ENCODE measurements at regions not wholly inside any gene's neighbourhood (a gene's known extent, or its start where the extent isn't known, plus 50 kb on each side); places are given as distances from the start of the nearest gene placed in this dataset.
A peak's percentile ranks its signal among the peaks of the same experiment; 100 is the strongest.

DNA sequence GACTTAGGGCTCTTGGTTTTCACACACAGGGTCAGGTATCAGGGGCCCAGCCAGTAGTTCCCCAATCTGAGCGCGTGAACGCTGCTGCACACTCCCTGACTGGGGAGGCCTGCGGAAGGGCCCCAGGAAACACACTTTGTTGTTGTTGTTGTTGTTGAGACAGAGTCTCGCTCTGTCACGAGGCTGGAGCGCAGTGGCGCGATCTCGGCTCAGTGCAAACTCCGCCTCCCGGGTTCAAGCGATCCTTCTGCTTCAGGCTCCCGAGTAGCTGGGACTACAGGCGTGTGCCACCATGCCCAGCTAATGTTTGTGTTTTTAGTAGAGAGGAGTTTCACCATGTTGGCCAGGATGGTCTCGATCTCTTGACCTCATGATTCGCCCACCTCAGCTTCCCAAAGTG lies 190.4 kb upstream of the GPR12 start:
- no peaks in the 10 kb centered on the region; the same call in 1 of the 2 replicates for H3K4me1 ChIP-seq (ENCODE audit: control insufficient read depth, insufficient read depth, low read length)
- no peak for DNase-seq (ENCODE audit: low read depth, low spot score)
- WGBS (ENCODE audit: insufficient coverage, insufficient read length), result no CpG with 5 or more reads among the region's 17 CpGs

DNA sequence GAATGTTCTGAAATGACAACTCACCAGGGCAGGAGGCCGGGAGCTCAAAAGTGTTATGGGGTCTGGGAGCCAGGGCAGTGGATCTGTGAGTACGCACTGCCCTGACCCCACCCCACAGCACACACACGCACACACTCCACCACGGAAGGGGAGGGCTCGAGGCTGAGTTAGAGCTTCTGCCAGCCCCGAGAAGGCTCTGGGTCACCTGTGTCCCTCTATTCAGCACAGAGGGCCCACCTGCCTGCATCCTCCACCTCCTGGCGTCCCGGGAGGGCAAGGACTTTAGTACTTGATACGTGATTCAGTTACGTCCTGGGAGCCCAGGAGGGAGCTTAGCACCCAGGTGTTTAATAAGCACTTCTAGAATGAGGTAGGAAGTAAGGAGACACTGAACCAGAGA lies 190.0 kb upstream of the GPR12 start:
- WGBS (ENCODE audit: insufficient coverage, insufficient read length), result no CpG with 5 or more reads among the region's 10 CpGs
- Histone ChIP-seq H3K4me3 (ENCODE audit: low read length) (no peak overlapping the region), H3K27me3 (ENCODE audit: control insufficient read depth, insufficient read depth, low read length) (no peaks in the 10 kb centered on the region)

More for the DNA sequence above, 190.4 kb upstream of the GPR12 start:
- H3K36me3 ChIP-seq (ENCODE audit: control insufficient read depth, insufficient read depth, low read length), result no peaks in the 10 kb centered on the region
- H3K27me3 ChIP-seq (ENCODE audit: control insufficient read depth, insufficient read depth, low read length), result no peaks in the 10 kb centered on the region
- no peak overlapping the region for H3K4me3 ChIP-seq (ENCODE audit: low read length)
- no peak overlapping the region for H3K27ac ChIP-seq (ENCODE audit: low read length)
- no peaks in the 10 kb centered on the region for H3K9me3 ChIP-seq (ENCODE audit: control insufficient read depth, insufficient read depth, low read length)

DNA sequence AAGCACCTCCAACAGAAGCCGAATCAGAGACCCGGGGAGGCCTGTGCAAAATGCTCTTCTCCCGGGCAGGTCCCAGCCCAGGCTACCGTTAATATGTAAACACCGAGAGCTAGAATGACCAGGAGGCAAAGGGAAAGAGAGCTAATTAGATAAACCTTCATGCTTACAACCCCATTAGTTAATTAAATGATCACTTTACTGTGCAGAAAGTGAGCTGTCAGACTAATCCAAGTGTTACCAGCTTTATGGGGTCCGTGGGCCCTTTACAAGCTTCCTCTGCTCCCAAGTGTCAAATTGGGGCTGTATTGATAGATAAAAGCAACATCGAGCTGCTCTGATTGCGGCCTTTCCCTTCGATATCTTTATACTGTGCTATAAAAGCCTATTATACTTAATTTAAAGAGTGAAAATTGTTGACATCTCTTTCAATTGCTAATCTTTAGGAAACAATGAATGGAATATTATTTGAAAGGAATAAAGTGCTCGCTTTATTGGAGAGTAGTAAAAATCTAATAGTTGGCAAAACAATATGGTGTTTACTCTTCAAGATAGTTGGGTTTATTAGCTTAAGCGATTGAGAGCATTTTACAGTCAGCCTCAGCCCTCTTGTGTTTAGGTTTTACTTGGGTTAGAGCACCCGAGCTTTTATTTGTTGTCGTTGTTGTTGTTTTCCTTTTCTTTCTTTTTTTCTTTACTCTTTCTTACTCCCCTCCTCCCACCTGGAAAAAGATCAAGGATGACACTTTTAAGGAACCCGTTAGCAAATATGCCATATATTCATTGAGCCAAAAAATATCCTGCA lies 189.3 kb upstream of the GPR12 start:
- Histone ChIP-seq H3K27ac (ENCODE audit: low read length) (no peak overlapping the region), H3K4me3 (ENCODE audit: low read length) (no peak overlapping the region), H3K27me3 (ENCODE audit: control insufficient read depth, insufficient read depth, low read length) (no peaks in the 10 kb centered on the region), H3K36me3 (ENCODE audit: control insufficient read depth, insufficient read depth, low read length) (no peaks in the 10 kb centered on the region), H3K4me1 (ENCODE audit: control insufficient read depth, insufficient read depth, low read length) (no peaks in the 10 kb centered on the region; the same call in 1 of the 2 replicates), H3K9me3 (ENCODE audit: control insufficient read depth, insufficient read depth, low read length) (no peaks in the 10 kb centered on the region)
- 100% methylated on average over 1 of the region's 14 CpGs for WGBS (ENCODE audit: insufficient coverage, insufficient read length)
- no peak for DNase-seq (ENCODE audit: low read depth, low spot score)

More for the DNA sequence above, 190.0 kb upstream of the GPR12 start:
- DNase-seq (ENCODE audit: low read depth, low spot score), result no peak
- Histone ChIP-seq H3K36me3 (ENCODE audit: control insufficient read depth, insufficient read depth, low read length) (no peaks in the 10 kb centered on the region), H3K27ac (ENCODE audit: low read length) (no peak overlapping the region), H3K4me1 (ENCODE audit: control insufficient read depth, insufficient read depth, low read length) (no peaks in the 10 kb centered on the region; the same call in 1 of the 2 replicates), H3K9me3 (ENCODE audit: control insufficient read depth, insufficient read depth, low read length) (no peaks in the 10 kb centered on the region)

DNA sequence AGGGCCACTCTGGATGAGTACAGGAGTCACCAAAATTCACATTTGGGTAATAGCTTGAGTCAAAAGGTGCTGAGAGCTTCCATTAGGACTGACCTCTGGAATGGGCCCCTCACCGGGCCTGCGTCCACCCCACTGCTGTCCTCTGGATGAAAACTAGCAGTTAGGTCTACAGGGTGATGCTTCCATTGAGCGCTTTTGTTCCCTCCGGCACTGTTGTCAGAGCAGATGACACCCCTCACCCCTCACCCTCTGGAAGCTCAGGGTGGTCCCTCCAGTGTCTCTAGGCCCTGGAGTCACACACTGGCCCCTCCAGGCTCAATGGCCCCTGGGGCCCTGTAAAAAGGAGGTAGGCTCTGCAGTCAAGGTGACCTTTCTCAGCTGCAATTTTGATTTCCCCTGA lies 187.8 kb upstream of the GPR12 start:
- no CpG with 5 or more reads among the region's 4 CpGs for WGBS (ENCODE audit: insufficient coverage, insufficient read length)
- no peak for DNase-seq (ENCODE audit: low read depth, low spot score)
- Histone ChIP-seq H3K9me3 (ENCODE audit: control insufficient read depth, insufficient read depth, low read length) (no peaks in the 10 kb centered on the region; the same call in 1 of the 2 replicates), H3K4me1 (ENCODE audit: control insufficient read depth, insufficient read depth, low read length) (no peaks in the 10 kb centered on the region), H3K27me3 (ENCODE audit: control insufficient read depth, insufficient read depth, low read length) (no peaks in the 10 kb centered on the region), H3K27ac (ENCODE audit: low read length) (no peak overlapping the region), H3K36me3 (ENCODE audit: control insufficient read depth, insufficient read depth, low read length) (no peaks in the 10 kb centered on the region), H3K4me3 (ENCODE audit: low read length) (no peak overlapping the region)

DNA sequence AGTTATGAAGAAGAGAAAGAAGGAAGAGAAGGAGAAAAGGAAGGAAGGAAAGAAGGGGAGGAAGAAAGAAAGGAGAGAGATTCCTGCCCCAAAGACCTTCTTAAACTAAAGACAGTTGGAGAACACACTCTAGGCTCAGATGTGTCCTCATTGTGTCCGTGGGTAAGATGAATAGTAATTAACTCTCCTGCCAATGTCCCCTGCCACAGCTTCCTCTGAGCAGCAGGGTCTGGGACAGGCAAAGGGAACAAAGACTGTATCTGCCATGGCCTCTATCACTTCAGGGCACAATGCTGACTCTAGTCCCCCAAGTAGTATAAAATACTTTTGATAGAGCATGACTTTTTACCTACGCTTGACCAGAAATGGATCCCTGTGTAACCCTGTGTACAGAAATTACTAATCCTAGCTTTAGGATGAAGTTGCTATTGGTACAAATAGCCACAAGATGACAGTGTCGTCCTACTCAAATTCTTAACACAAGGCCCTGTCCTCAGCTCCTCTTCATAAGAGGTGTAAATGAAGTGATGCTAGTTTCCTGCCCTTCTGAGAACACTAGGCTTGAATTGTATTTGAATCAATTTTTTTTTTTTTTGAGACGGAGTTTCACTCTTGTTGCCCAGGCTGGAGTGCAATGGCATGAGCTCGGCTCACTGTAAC lies 186.2 kb upstream of the GPR12 start:
- DNase-seq (ENCODE audit: low read depth, low spot score), result peak; percentile 25
- H3K4me1 ChIP-seq (ENCODE audit: control insufficient read depth, insufficient read depth, low read length), result no peaks in the 10 kb centered on the region
- no peak overlapping the region for H3K4me3 ChIP-seq (ENCODE audit: low read length)
- H3K27me3 ChIP-seq (ENCODE audit: control insufficient read depth, insufficient read depth, low read length), result no peaks in the 10 kb centered on the region
- H3K36me3 ChIP-seq (ENCODE audit: control insufficient read depth, insufficient read depth, low read length), result no peaks in the 10 kb centered on the region
- no peaks in the 10 kb centered on the region; the same call in 1 of the 2 replicates for H3K9me3 ChIP-seq (ENCODE audit: control insufficient read depth, insufficient read depth, low read length)
- WGBS (ENCODE audit: insufficient coverage, insufficient read length), result no CpG with 5 or more reads among the region's 5 CpGs
- H3K27ac ChIP-seq (ENCODE audit: low read length), result no peak overlapping the region

DNA sequence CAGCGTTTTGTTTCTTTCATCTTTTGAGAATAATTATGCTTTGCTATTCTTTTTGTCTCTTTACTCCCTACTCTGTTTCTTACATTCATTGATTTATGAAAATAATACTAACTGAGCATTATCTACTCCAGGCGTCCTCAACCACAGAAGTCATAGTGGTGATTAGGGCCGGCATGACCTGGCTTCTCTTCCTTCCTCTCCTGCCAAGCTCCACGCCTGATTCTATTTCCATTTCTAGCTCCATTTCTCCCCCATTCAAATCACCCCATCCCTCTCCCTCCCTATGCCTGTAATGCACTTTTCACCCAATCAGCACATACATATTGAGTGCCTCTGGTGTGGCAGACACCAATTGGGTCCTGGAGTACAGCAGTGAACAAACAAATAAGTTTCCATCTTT lies 183.2 kb upstream of the GPR12 start:
- Histone ChIP-seq H3K36me3 (ENCODE audit: control insufficient read depth, insufficient read depth, low read length) (no peaks in the 10 kb centered on the region), H3K4me3 (ENCODE audit: low read length) (no peak overlapping the region), H3K27me3 (ENCODE audit: control insufficient read depth, insufficient read depth, low read length) (no peaks in the 10 kb centered on the region), H3K9me3 (ENCODE audit: control insufficient read depth, insufficient read depth, low read length) (no peaks in the 10 kb centered on the region; the same call in 1 of the 2 replicates), H3K4me1 (ENCODE audit: control insufficient read depth, insufficient read depth, low read length) (no peaks in the 10 kb centered on the region), H3K27ac (ENCODE audit: low read length) (no peak overlapping the region)
- DNase-seq (ENCODE audit: low read depth, low spot score), result no peak
- no CpG with 5 or more reads among the region's 4 CpGs for WGBS (ENCODE audit: insufficient coverage, insufficient read length)

DNA sequence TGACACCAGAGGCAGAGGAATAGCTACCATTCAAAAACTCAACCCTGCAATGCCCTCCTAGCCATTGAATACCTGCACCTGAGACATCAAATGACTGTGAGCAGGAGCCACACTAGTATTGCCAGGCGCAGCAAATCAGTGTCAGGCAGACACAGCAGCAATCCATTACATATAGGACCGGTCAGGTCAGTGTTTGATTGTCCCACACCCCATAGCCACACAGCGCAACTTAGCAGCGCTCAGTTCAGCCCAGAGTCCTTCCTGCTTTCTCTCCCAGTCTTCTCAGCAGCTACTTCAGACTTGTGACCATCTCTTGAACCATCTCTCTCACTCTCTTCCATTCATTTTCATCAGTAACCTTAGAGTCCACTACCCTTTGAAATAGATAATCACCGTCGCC lies 181.6 kb upstream of the GPR12 start:
- H3K27me3 ChIP-seq (ENCODE audit: control insufficient read depth, insufficient read depth, low read length), result no peaks in the 10 kb centered on the region
- 100% methylated on average over 2 of the region's 6 CpGs for WGBS (ENCODE audit: insufficient coverage, insufficient read length)

DNA sequence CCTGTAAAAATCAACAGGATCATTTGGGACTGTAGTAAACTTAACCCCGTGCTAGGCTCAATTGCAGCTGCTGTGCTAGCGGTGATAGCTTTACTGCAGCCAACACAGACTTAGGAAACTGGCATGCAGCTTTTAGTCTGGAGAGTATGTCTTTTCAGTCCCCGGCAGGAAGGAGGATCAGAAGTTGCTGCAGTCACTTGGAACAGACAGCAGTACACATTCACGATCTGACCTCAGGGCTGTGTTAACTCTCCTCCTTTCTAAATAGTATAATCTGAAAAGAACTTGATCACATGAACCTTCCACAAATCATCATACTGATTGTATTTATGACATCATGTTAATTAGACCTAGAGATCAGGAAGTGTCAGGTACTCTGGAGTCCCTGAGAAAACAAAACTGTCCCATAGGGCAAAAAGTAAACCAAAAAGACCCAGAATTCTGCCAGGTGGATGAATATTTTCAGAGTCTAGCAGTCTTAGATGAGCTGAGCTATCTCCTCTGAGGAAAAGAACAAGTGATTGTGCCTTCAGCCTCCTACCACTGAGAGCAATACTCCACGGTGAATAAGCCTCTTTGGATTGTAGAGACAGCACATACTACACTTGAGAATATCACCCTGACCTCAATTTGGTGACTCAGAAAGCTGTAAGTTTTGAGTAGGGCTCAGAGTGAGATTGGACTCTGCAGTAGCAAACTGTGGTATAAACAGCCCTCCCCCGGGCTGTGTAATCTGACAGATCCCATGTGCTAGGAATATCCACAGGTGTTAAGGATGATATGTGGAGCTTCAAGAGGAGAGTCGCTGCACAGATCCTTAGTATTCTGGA lies 181.0 kb upstream of the GPR12 start:
- no CpG with 5 or more reads among the region's 7 CpGs for WGBS (ENCODE audit: insufficient coverage, insufficient read length)
- no peaks in the 10 kb centered on the region for H3K4me1 ChIP-seq (ENCODE audit: control insufficient read depth, insufficient read depth, low read length)
- DNase-seq (ENCODE audit: low read depth, low spot score), result no peak
- no peaks in the 10 kb centered on the region for H3K36me3 ChIP-seq (ENCODE audit: control insufficient read depth, insufficient read depth, low read length)
- no peaks in the 10 kb centered on the region for H3K27me3 ChIP-seq (ENCODE audit: control insufficient read depth, insufficient read depth, low read length)
- H3K27ac ChIP-seq (ENCODE audit: low read length), result no peak overlapping the region
- no peak overlapping the region for H3K4me3 ChIP-seq (ENCODE audit: low read length)
- no peaks in the 10 kb centered on the region; the same call in 1 of the 2 replicates for H3K9me3 ChIP-seq (ENCODE audit: control insufficient read depth, insufficient read depth, low read length)

More for the DNA sequence above, 181.6 kb upstream of the GPR12 start:
- no peak for DNase-seq (ENCODE audit: low read depth, low spot score)
- no peaks in the 10 kb centered on the region for H3K4me1 ChIP-seq (ENCODE audit: control insufficient read depth, insufficient read depth, low read length)
- no peak overlapping the region for H3K4me3 ChIP-seq (ENCODE audit: low read length)
- H3K27ac ChIP-seq (ENCODE audit: low read length), result no peak overlapping the region
- H3K36me3 ChIP-seq (ENCODE audit: control insufficient read depth, insufficient read depth, low read length), result no peaks in the 10 kb centered on the region
- H3K9me3 ChIP-seq (ENCODE audit: control insufficient read depth, insufficient read depth, low read length), result no peaks in the 10 kb centered on the region; the same call in 1 of the 2 replicates

DNA sequence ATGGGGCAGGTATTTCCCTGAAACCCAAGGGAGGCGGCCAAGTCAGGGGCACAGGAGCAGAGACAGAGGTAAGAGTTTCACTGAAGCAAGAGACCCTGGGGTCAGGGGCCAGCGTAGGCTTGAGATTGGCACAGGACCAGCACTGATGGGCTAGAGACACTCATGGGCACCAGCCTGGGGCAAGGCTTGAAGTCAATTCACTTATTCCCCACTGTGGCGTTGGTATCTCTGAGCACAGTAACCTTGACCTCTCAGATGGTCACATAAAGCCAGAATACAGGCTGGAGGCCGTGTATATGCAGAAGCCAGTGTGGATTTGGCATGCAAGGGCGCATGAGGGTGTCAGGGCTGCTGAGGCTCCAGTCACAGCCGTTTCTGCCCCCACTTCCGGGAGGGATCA lies 173.5 kb upstream of the GPR12 start:
- no peaks in the 10 kb centered on the region for H3K27me3 ChIP-seq (ENCODE audit: control insufficient read depth, insufficient read depth, low read length)
- no peaks in the 10 kb centered on the region for H3K9me3 ChIP-seq (ENCODE audit: control insufficient read depth, insufficient read depth, low read length)
- H3K27ac ChIP-seq (ENCODE audit: low read length), result no peak overlapping the region
- DNase-seq (ENCODE audit: low read depth, low spot score), result no peak
- no peak overlapping the region for H3K4me3 ChIP-seq (ENCODE audit: low read length)
- no peaks in the 10 kb centered on the region for H3K4me1 ChIP-seq (ENCODE audit: control insufficient read depth, insufficient read depth, low read length)
- WGBS (ENCODE audit: insufficient coverage, insufficient read length), result no CpG with 5 or more reads among the region's 7 CpGs
- no peaks in the 10 kb centered on the region for H3K36me3 ChIP-seq (ENCODE audit: control insufficient read depth, insufficient read depth, low read length)

DNA sequence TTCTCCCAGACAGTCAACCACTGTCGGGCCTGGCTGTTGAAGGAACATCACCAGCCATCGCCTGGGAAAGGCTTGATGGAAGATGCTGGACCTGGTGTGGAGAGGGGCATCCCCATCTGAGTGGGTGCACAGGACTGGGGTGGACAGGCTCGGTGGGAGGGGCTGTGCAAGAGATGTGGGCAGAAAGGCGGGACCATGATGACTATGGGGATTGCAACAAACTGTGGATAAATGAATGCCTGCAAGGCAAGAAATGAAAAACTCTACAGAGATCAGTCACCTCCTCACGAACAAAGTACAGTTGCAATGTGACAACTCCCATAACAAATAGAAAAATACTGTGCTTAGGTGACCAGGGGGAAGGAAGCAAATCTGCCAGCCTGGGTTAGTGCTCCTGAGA lies 171.9 kb upstream of the GPR12 start:
- Histone ChIP-seq H3K9me3 (ENCODE audit: control insufficient read depth, insufficient read depth, low read length) (no peaks in the 10 kb centered on the region), H3K4me3 (ENCODE audit: low read length) (no peak overlapping the region), H3K36me3 (ENCODE audit: control insufficient read depth, insufficient read depth, low read length) (no peaks in the 10 kb centered on the region), H3K27ac (ENCODE audit: low read length) (no peak overlapping the region), H3K27me3 (ENCODE audit: control insufficient read depth, insufficient read depth, low read length) (no peaks in the 10 kb centered on the region), H3K4me1 (ENCODE audit: control insufficient read depth, insufficient read depth, low read length) (no peaks in the 10 kb centered on the region)
- WGBS (ENCODE audit: insufficient coverage, insufficient read length), result no CpG with 5 or more reads among the region's 5 CpGs
- no peak for DNase-seq (ENCODE audit: low read depth, low spot score)

Data from iPS DF 6.9 (cell line).